Gastrocnemius medialis (tissue), 4 donors: ENCODE measurements at regions not wholly inside any gene's neighbourhood (a gene's known extent, or its start where the extent isn't known, plus 50 kb on each side); places are given as distances from the start of the nearest gene placed in this dataset.

Experiments
- ATAC-seq, 2 donors: fragments of 150-250 bp; one replicate each; pipeline ENCODE4 v1.9.1; 2016
- DNase-seq, 2 donors: peaks; one replicate each; pipeline ENCODE4 v3.0.0-alpha.2; 2019
- H3K27ac ChIP-seq, 4 donors: fragments of 200-600 bp; sonication (generic); 1 replicate in 1 of 4; 2 replicates in 3 of 4; pipeline ENCODE4 v1.5.1; 2016 to 2018; ENCODE audit warnings: mild to moderate bottlenecking in 2 of 4, moderate library complexity in 1 of 4
- H3K27me3 ChIP-seq, 3 donors: fragments of 200-600 bp; sonication (generic) in 2 of 3; 1 replicate in 1 of 3; 2 replicates in 2 of 3; pipeline versions ENCODE4 v1.5.1 to v1.6.0; 2016 to 2019; ENCODE audit warnings: mild to moderate bottlenecking in 1 of 3, moderate library complexity in 1 of 3
- H3K36me3 ChIP-seq, 2 donors: fragments of 200-600 bp; sonication (generic) in 1 of 2; one replicate each; pipeline ENCODE4 v1.5.1; 2017 to 2018
- H3K4me1 ChIP-seq, 2 donors: fragments of 200-600 bp; sonication (generic) in 1 of 2; one replicate each; pipeline ENCODE4 v1.5.1; 2016 to 2017; ENCODE audit warnings: mild to moderate bottlenecking in 2 of 2
- H3K4me3 ChIP-seq, 4 donors: fragments of 200-600 bp; sonication (generic) in 3 of 4; 1 replicate in 1 of 4; 2 replicates in 3 of 4; pipeline ENCODE4 v1.5.1; 2016 to 2019; ENCODE audit warnings: mild to moderate bottlenecking in 2 of 4
- H3K9me3 ChIP-seq, 3 donors: fragments of 200-600 bp; sonication (generic) in 2 of 3; 1 replicate in 1 of 3; 2 replicates in 2 of 3; pipeline ENCODE4 v1.5.1; 2016 to 2019
- POLR2A ChIP-seq, 2 donors: fragments of 450-650 bp; IDR thresholded peaks; one replicate each; pipeline ENCODE4 v1.6.1; 2017; ENCODE audit warnings: antibody characterized with exemption in 2 of 2, mild to moderate bottlenecking in 2 of 2, moderate library complexity in 2 of 2
- in situ Hi-C, 4 donors: fragments of 200-750 bp; cut with MboI; loops; one replicate each; pipeline versions ENCODE4 v1.15.0 to v1.8.0; 2017; ENCODE audit warnings: low sequenced_read_pairs in 4 of 4
- intact Hi-C: fragments of 100-400 bp; cut with DNase I; formaldehyde crosslinking; loops from one replicate; pipeline ENCODE4 v1.15.1; 2023; ENCODE audit warnings: low total_unique reads
- TF ChIP-seq, protein P1 (sequence below), 5 experiments: fragments of 450-650 bp in 3 of 5; fragments of 200-600 bp in 2 of 5; sonication (generic) in 2 of 5; IDR thresholded peaks in 4 of 5; conservative IDR thresholded peaks in 1 of 5; 1 replicate in 4 of 5; 2 replicates in 1 of 5; pipeline ENCODE4 v1.5.1; 2016 to 2019; ENCODE audit warnings: antibody characterized with exemption in 5 of 5, mild to moderate bottlenecking in 3 of 5, moderate library complexity in 3 of 5

DNA sequence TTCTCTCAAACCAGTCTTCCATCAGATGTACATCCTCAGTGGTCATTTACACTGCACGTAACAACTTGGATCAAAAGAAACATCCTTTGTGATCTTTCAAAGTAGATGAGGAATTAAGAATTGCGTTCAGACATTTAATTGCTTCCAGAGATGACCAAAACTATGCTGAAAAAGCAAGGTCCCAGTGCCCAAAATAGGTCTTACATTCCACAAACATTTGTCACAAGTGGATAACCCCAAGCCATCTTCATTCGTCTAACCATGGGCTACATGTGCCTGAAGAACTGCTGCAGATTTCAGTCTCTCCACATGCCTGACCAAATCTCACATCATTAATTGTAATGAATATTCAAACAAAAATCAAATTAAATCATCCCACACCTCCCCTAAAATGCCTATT lies 273.6 kb downstream of the SHOX2 start:
- no peaks in the 10 kb centered on the region for H3K36me3 ChIP-seq
- ATAC-seq (no peak), DNase-seq (no peak)
- intact Hi-C loops (no loop called here), in situ Hi-C loops (no loop called here)
- no peaks in the 10 kb centered on the region for H3K4me1 ChIP-seq
- no peak overlapping the region for H3K27ac ChIP-seq
- no peak for TF ChIP-seq POLR2A (IDR thresholded peaks at IDR 0.05)
- TF ChIP-seq, protein P1, sequence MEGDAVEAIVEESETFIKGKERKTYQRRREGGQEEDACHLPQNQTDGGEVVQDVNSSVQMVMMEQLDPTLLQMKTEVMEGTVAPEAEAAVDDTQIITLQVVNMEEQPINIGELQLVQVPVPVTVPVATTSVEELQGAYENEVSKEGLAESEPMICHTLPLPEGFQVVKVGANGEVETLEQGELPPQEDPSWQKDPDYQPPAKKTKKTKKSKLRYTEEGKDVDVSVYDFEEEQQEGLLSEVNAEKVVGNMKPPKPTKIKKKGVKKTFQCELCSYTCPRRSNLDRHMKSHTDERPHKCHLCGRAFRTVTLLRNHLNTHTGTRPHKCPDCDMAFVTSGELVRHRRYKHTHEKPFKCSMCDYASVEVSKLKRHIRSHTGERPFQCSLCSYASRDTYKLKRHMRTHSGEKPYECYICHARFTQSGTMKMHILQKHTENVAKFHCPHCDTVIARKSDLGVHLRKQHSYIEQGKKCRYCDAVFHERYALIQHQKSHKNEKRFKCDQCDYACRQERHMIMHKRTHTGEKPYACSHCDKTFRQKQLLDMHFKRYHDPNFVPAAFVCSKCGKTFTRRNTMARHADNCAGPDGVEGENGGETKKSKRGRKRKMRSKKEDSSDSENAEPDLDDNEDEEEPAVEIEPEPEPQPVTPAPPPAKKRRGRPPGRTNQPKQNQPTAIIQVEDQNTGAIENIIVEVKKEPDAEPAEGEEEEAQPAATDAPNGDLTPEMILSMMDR (IDR thresholded peaks at IDR 0.05 in 4 of 5, conservative IDR thresholded peaks at IDR 0.05 in 1 of 5) = no peak
- no peaks in the 10 kb centered on the region for H3K27me3 ChIP-seq
- no peaks in the 10 kb centered on the region for H3K9me3 ChIP-seq
- H3K4me3 ChIP-seq = no peak overlapping the region

DNA sequence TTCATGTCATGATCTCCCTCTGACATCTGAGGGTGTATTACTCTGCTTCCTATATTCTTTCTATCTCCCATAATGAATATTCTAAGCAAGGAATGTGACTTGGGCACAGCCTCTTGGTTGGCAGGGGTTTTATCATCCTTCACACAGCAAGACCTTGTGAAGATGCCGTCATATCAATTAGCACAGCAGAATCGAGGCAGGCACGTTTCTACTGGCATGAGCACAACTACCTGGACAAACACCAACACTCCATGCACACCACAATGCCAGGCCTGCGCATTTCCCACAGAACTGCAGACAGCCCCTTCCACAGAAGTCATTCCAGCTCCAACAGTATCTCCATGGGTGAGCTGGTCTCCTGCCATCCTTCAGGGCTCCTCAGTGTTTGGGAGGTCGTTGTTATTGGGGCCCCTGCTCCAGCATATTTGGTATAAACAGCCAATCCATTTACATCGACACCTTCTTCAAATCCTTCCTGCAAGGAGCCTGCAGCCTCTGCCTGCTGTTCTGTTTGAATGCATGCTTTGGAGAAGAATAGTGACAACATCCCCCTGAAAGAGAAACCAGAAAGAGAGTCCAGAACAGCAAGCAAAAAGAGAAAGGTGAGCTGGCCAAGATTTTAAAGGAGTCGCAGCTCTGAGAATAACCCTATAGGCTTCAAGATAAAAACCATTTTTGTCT lies 275.5 kb downstream of the SHOX2 start:
- Histone ChIP-seq H3K36me3 (no peaks in the 10 kb centered on the region), H3K27me3 (no peaks in the 10 kb centered on the region), H3K27ac (no peak overlapping the region), H3K4me1 (no peaks in the 10 kb centered on the region), H3K4me3 (no peak overlapping the region), H3K9me3 (no peaks in the 10 kb centered on the region)
- ATAC-seq (no peak), DNase-seq (no peak)
- TF ChIP-seq, protein P1 (IDR thresholded peaks at IDR 0.05 in 4 of 5, conservative IDR thresholded peaks at IDR 0.05 in 1 of 5) = no peak
- TF ChIP-seq POLR2A (IDR thresholded peaks at IDR 0.05) = no peak
- in situ Hi-C loops = no loop called here
- intact Hi-C loops = no loop called here

DNA sequence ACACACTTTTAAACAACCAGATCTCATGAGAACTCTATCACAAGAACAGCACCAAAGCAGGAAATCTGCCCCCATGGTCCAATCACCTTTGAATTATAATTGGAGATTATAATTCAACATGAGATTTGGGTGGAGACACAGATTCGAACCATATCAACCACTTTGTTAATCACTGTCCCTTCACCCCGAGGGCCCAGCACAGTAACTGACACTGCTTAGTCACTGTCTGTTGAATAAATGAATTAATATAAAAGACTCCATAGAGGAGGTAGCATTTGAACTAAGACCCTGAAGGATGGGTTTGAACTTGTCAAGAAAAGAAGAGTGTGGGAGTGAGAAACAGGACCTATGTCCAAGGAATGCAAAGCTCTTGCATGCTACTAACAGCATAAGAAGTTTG lies 276.4 kb downstream of the SHOX2 start:
- H3K4me3 ChIP-seq = no peak overlapping the region
- no peak for TF ChIP-seq POLR2A (IDR thresholded peaks at IDR 0.05)
- TF ChIP-seq, protein P1 (IDR thresholded peaks at IDR 0.05 in 4 of 5, conservative IDR thresholded peaks at IDR 0.05 in 1 of 5) = no peak
- in situ Hi-C loops (no loop called here), intact Hi-C loops (no loop called here)
- no peaks in the 10 kb centered on the region for H3K9me3 ChIP-seq
- H3K36me3 ChIP-seq = no peaks in the 10 kb centered on the region
- H3K27ac ChIP-seq = no peak overlapping the region
- DNase-seq (no peak), ATAC-seq (no peak)
- H3K4me1 ChIP-seq = no peaks in the 10 kb centered on the region
- H3K27me3 ChIP-seq = no peaks in the 10 kb centered on the region

DNA sequence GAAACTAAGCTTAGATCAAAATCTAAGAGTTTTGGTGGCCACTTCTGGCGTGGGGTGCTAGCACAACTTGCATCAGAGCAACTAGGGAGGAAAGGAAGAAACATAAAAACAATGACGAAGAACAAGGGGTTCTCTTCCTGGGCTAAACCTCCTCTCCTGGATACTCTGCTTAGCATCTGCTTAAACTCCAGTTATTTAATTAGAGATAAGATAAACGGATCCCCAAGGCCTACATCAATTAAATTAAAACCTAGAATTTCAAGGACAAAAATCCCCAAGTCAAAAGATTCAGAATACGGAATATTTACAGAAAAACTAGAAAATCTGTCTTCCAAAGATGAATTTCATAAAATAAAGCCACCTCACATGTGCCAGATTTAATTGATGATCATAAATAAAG lies 281.9 kb downstream of the SHOX2 start:
- in situ Hi-C loops = no loop called here
- DNase-seq = no peak

More for the DNA sequence above, 281.9 kb downstream of the SHOX2 start:
- no peaks in the 10 kb centered on the region for H3K4me1 ChIP-seq
- H3K9me3 ChIP-seq = no peaks in the 10 kb centered on the region
- H3K4me3 ChIP-seq = no peak overlapping the region
- TF ChIP-seq POLR2A (IDR thresholded peaks at IDR 0.05) = no peak
- TF ChIP-seq, protein P1 (IDR thresholded peaks at IDR 0.05 in 4 of 5, conservative IDR thresholded peaks at IDR 0.05 in 1 of 5) = no peak
- no peaks in the 10 kb centered on the region for H3K36me3 ChIP-seq
- intact Hi-C loops = no loop called here
- no peaks in the 10 kb centered on the region for H3K27me3 ChIP-seq
- no peak for ATAC-seq
- no peak overlapping the region for H3K27ac ChIP-seq
